ENCODE measurements at regions not wholly inside any gene's neighbourhood (a gene's known extent, or its start where the extent isn't known, plus 50 kb on each side); places are given as distances from the start of the nearest gene placed in this dataset.
"Not testable (repeated sequence)": the region's sequence is repeated elsewhere in the genome, so short reads cannot be mapped to it uniquely, and the experiment has no call there.

DNA sequence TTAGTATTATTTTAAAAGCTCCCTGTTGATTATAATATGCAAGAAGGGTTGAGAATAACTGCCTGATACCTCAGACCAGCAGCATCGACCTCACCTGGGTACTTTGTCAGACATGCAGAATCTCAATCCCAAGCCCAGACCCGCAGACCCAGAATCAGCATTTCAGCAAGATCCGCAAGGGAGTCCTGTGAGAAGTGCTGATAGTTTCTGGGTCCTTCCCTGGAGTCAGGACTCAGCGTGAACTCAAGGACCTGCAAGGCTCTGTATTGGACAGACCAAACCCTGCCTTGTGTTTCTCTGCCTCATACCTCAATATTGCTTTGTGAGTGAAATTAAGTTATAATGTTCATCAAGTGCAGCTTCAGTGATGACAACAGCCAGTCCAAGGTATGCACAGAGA is 149.5 kb upstream of the NPY start:
- no peak for DNase-seq (ENCODE audit: low spot score)

GRCh38 chr7:24135003-24135817 is 148.8 kb upstream of the NPY start:
- DNase-seq (ENCODE audit: low spot score) = no peak

- DNase-seq (ENCODE audit: low spot score) = no peak
Observed at GRCh38 chr7:24137338-24137737, 146.7 kb upstream of the NPY start.

DNA sequence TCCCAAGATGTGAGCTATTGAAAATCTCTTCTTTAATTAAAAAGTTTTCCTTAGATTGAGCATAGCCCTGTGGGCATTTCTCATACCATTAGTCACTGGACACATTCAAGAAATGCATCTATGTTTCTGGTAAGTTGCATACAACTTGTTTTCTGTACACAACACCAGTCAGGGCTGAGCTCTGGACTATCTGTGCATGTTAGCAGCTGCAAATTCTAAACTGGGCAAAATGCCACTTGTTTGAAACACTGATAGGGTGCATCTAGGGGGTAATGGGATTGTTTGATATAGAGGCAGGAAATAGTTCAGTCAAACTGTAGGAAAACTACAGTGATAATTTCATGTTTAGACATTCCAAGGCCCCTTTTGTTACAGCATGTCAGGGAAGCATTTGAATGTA is 145.6 kb upstream of the NPY start:
- no peak for DNase-seq (ENCODE audit: low spot score)

GRCh38 chr7:24140001-24140400 is 144.0 kb upstream of the NPY start:
- DNase-seq (ENCODE audit: low spot score) = no peak

DNA sequence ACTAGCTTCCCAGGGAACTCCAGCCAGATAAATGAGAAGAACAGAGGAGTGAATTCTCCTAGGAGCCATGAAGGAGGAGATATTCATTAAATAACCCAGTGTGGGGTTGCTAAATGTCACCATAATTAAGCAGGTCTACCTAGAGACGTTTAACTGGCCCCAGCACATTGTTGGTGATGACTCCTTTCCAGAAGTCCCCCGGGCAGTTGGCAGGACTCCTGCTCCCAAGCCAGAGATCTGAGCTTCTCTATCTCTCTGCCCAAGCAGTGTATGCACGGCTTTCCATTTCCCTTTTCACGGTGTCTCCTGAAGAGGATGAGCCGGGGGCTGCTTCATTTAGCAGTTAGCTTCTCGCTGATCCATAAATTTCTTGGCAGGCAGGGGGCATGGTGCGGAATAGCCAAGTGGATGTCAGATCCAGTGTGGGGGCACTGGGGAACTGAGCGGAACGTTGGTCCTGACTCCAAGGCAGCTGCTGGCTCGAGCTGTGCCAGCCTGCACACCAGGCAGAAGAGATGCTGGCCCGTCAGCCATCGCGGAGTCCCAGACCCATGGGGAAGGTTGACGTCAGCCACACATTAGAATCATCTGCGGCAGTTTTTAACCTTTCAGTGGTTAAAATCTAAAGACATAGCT is 142.0 kb upstream of the NPY start:
- DNase-seq (ENCODE audit: low spot score) = no peak

GRCh38 chr7:24143547-24143946 is 140.4 kb upstream of the NPY start:
- no peak for DNase-seq (ENCODE audit: low spot score)

DNA sequence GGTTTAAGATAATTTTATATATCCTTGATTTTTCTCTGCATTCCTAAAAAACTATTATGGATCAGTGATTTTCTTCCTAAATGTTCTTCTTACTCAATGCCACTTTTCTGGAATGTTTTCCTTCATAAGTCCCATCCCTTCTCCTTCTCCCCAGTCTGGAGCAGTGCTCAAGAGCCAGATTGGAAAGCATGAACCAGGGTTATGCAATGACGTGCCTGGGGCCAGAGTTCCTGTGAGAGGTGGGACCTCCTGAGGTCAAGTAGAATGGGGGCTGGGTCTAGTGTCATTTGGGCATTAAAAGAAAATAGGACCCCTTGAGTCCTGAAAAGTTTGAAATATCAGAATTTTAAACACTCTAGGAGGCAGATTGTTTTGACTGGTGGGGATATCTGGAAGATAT is 132.0 kb upstream of the NPY start:
- DNase-seq (ENCODE audit: low spot score) = no peak

GRCh38 chr7:24152356-24152755 is 131.6 kb upstream of the NPY start:
- DNase-seq (ENCODE audit: low spot score) = peak; percentile 11

- DNase-seq (ENCODE audit: low spot score) = no peak
Observed at GRCh38 chr7:24152877-24153472, 131.0 kb upstream of the NPY start.

DNA sequence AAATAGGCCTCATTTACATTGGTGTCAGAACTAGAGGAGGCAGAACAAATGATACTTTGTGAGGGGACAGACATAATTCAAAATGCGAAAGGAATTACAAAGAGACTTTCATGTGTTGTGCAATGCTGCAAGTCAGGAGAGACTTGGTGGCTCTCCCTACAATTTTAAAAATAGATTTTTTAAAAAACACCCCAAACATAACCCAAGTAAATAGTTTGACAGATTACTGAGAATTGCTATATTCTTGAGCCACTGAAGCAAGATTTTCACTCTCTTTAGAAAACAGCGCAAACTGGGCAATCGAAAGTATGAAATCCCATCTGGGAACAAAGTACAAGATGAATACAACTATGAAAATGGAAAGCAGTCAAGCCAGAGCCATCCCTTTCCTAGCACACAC is 126.3 kb upstream of the NPY start:
- no peak for DNase-seq (ENCODE audit: low spot score)

DNA sequence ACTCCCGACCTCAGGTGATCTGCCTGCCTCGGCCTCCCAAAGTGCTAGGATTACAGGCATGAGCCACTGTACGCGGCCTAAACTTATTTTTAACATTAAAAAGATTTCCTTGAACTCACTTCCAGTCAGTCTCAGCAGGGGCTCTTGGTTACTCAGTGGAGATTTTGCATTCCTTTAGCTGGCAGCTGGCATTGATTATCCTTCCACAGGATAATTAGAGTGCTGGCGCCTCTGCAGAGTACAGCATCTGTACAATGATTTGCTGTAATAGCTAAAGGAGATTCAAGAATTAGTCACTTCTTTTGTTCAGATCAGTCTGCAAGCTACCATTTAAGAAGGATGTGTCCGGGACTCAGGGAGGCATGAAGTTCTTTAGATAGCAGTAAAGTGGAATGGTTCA is 125.0 kb upstream of the NPY start:
- DNase-seq (ENCODE audit: low spot score) = no peak

- no peak for DNase-seq (ENCODE audit: low spot score)
Observed at GRCh38 chr7:24164401-24164800, 119.6 kb upstream of the NPY start.

- DNase-seq (ENCODE audit: low spot score) = no peak
Observed at GRCh38 chr7:24169077-24169624, 114.8 kb upstream of the NPY start.

DNA sequence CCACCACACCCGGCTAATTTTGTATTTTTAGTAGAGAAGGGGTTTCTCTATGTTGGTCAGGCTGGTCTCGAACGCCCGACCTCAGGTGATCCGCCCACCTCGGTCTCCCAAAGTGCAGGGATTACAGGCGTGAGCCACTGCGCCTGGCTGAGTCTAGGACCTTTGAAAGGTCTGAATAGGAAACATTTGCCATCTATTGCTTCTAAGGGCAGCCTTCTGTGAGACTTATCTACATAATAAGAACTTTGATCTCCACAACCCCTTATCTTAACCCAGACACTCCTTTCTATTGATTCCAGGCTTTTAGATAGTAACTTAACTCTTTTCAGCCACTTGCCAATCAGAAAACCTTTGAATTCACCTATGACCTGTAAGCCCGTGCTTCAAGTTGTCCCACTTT is 112.0 kb upstream of the NPY start:
- not testable (repeated sequence) for DNase-seq (ENCODE audit: low spot score)

DNA sequence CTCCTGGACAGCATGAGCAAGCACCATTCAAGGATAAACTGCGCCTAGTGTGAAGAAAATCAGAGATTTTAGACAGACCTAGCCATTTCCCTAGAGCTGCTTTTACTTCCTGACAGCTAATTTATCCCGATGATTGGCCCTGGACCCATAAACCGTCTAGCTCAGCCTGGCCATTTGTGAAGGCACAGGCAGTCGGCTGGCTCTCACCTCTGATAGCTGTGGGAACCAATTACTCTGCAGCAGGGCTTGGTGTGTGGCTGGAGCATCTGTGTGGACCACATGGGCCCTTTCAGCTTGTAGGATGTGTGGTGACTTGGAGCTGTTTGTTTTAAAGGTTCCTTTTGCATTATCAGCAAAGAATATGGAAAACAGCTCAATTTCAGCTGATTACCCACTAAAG is 111.1 kb upstream of the NPY start:
- no peak for DNase-seq (ENCODE audit: low spot score)

DNA sequence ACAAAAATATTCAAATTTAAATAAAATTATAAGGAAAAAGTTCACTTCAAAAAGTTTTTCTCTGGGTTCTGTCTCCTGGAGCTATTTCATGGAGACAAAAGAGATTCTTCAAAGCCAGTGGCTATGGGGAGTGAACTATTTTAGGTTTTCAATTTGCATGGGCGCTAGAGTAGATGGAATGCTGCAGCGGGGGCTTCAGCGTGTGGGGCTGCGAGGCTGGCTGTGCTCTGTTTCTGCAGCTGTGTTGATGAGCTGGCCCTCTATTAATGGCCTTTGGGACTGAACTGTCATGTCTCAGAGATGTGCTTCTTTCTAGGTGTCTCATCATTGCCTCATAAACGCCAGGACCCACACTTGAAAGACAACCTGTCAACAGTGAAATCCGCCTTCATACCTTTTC is 108.4 kb upstream of the NPY start:
- no peak for DNase-seq (ENCODE audit: low spot score)

GRCh38 chr7:24178811-24179570 is 105.0 kb upstream of the NPY start:
- no peak for DNase-seq (ENCODE audit: low spot score)

GRCh38 chr7:24191362-24191761 is 92.6 kb upstream of the NPY start:
- DNase-seq (ENCODE audit: low spot score) = no peak

- DNase-seq (ENCODE audit: low spot score) = no peak
Observed at GRCh38 chr7:24192053-24192452, 91.9 kb upstream of the NPY start.

GRCh38 chr7:24192691-24193090 is 91.3 kb upstream of the NPY start:
- DNase-seq (ENCODE audit: low spot score) = no peak

DNA sequence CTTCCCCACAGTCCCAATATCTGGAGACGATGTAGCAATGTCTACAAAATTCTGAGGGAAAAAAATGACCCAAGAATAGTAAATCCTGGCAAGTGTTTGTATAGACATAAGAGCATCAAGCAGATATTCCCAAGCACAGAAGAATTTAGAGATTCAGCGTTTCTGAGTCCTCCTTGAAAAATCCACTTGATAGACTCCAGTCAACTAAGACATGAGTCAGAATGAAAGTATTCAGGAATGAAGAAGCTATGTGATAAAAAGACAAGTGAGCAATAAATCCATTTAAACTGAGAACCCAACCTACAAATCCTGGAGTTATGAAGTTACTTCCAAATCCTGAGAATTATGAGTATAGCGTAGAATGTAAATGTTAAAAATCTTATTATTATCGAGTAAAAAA is 86.1 kb upstream of the NPY start:
- DNase-seq (ENCODE audit: low spot score) = no peak
